ENCODE measurements at regions not wholly inside any gene's neighbourhood (a gene's known extent, or its start where the extent isn't known, plus 50 kb on each side); places are given as distances from the start of the nearest gene placed in this dataset.

DNA sequence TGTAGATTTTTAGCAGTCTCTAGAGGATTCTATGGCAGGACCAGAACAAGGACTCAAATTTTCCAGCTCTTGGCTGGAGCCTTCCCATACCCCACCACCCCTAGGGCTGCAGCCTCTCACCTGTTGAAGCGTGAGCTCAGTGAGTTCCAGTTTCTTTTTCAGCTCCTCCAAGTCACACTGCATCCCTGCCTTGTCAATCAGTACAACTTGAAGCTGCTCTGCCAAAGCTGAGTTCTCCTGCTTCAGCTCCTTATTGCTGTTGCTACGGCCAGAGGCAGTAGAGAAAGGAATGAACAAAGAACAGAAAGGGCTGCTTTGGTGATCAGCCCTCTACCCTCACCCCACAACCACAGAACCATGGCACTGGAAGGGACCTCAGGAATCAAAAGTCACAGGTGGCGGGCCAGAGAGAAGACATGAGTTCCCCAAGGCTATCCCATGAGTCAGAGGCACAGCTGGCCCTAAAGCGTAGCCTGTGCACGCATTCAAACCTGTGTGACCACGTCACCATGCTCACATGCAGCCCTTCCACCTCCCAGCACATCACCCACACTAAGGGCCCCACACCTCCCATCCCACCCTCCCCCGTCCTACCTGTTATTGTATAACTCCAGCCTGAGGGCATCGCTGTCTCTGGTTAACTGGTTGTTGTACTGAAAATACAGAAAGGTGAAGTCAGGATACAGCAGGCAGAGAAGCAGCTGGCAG lies 83.3 kb upstream of the C2CD4B start:
- TF ChIP-seq, protein P1, sequence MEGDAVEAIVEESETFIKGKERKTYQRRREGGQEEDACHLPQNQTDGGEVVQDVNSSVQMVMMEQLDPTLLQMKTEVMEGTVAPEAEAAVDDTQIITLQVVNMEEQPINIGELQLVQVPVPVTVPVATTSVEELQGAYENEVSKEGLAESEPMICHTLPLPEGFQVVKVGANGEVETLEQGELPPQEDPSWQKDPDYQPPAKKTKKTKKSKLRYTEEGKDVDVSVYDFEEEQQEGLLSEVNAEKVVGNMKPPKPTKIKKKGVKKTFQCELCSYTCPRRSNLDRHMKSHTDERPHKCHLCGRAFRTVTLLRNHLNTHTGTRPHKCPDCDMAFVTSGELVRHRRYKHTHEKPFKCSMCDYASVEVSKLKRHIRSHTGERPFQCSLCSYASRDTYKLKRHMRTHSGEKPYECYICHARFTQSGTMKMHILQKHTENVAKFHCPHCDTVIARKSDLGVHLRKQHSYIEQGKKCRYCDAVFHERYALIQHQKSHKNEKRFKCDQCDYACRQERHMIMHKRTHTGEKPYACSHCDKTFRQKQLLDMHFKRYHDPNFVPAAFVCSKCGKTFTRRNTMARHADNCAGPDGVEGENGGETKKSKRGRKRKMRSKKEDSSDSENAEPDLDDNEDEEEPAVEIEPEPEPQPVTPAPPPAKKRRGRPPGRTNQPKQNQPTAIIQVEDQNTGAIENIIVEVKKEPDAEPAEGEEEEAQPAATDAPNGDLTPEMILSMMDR (IDR thresholded peaks at IDR 0.05; ENCODE audit: insufficient read depth, low read depth, low read length) = no peak
- TF ChIP-seq EZH2 (IDR thresholded peaks at IDR 0.05; ENCODE audit: insufficient read depth, low read length) = no peak
